NCI-H2029 treated with DMSO at 0.1 percent for 48 hours (cell line): ENCODE measurements at regions not wholly inside any gene's neighbourhood (a gene's known extent, or its start where the extent isn't known, plus 50 kb on each side); places are given as distances from the start of the nearest gene placed in this dataset.
A peak's percentile ranks its signal among the peaks of the same experiment; 100 is the strongest.

Source experiments
- DNase-seq: peaks from one replicate; lab custom pipeline; 2025; lab: John Stamatoyannopoulos, UW

DNA sequence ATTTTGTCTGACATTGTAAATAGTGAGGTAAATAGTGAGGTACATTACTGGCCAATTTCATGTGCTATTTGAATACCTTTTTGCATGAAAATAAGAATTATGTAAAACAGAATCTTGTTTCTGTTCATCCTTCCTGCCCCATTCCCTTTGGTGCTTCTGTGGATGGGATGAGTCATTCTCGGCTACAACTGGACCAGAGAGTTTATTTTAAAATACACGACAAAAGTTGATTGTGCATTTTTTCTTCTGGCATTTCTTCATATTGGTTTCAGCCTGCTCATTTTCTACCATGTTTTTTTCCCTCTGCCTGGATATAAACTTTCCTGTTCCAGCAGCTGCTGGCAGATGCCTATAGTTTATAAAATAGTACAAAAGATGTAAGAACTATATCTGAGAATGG, 107.5 kb downstream of the CYSLTR2 start:
- DNase-seq = no peak

DNA sequence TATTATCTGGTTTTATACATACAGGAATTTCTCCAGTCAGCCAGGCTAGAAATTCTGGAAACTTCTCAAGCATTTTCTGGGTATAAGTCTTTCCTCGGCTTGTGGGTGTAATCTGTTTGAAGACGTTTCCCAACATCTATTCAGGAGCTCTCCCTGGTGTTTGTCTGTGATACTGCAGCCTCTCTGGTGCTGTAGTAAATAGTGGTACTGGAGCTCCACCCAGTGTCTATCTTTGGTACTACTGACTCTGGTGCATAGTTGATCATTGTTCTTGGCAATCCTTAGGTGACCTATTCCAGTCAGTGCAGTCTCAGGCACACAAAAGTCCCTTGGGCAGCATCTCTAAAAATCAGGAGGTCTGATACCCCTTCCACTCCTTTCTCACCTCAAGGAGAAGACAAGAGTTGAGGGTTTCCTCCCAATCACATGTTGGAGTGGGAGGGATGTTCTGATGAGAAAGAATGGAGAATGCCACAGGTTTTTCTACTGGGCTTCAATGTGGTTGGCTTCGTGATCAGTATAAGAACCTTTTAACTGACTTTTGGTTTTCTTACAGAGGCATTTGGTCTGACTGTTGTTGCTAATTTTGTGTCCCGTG, 115.5 kb downstream of the CYSLTR2 start:
- peak; percentile 68 for DNase-seq

- no peak for DNase-seq
Measured at GRCh38 chr13:48770372-48770771, 116.6 kb downstream of the CYSLTR2 start.

- DNase-seq = no peak
Measured at GRCh38 chr13:48772908-48773307, 119.2 kb downstream of the CYSLTR2 start.

DNA sequence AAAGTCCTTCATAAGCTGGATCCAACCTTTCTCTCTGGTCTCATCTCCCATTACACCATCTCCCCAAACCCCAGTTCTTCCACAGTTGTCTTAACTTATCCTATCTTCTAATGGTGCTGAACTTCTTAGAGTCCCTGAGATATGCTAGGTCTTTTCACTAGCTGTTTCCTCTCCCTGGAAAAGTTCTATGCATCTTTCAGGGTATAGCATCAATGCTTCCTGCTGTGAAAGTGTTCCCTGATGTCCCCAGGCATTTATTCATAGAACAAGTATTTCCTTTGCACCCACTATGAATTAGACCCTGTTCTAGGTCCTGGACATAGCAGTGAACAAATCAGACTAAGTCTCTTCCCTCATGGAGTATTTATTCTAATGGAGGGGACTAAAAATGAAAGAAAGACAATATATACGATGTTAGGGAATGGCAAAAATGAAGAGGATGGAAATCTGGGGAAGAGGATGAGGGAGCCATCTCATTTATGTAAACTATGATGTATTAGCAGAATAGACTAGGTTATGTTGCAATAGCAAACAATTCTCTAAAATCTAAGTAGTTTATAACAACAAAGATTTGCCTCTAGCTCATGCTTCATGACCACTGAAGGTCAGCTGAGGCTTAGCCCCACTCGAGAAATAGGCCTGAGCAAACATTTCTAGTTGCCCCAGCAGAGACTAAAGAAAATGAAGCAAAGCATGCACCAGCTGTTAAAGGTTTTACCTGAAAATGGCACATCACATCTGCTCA, 120.0 kb downstream of the CYSLTR2 start:
- no peak for DNase-seq

DNA sequence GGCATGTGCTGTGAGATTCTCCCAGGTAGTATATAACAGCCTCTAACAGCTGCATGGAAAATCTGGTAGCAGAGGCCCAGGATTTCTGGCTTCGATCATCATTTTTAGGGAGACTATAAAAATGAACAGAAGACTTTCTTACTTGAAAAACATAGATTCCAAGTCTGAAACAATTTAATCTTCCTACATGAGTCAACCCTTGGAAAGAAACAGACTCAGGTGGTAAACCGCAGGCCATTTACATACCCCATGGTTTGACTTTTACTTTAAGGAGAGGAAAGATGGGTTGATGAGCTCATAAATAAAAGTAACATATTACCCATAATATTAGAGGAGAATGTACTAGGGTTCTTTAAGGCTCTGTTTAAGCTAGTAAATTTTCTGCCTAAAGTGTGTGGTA, 121.6 kb downstream of the CYSLTR2 start:
- DNase-seq = no peak

DNA sequence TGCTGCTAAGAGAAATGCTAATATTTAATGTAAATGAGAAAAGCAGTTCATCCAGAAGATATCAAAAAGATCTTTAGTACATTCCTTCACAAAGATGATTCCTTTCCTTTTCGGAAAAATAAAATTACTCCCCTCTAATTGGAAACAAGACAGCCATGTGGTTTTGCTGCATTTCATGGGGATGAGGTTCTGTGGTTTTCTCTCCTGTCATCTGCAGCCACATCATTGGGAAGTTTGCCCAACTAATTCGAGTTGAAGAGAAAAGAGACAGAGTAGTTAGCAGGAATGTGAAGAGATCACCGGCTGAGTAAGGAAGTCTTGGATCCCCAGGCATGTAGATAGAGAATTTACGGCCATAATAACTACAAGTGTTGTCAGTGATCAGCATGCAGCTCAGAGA, 122.1 kb downstream of the CYSLTR2 start:
- no peak for DNase-seq

DNA sequence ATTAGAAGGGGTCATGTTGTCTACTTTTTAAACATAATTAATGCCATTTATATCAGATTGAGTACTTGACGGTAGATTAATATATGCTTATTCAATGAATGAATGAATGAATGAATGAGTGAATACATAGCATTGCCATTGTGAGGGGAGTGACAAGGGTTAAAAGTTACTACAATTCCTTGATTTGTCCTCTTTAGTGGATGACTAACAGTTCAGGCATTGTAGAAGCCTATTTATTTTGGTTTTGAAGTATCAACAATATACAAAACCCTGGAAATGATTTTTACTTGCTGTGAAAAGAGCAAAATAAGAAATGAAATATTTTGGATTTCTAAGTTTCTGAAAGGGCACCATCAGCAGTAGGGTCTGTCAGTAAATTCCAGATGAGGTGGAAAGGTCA, 122.7 kb downstream of the CYSLTR2 start:
- no peak for DNase-seq

GRCh38 chr13:48778610-48779009, 124.9 kb downstream of the CYSLTR2 start:
- no peak for DNase-seq

DNA sequence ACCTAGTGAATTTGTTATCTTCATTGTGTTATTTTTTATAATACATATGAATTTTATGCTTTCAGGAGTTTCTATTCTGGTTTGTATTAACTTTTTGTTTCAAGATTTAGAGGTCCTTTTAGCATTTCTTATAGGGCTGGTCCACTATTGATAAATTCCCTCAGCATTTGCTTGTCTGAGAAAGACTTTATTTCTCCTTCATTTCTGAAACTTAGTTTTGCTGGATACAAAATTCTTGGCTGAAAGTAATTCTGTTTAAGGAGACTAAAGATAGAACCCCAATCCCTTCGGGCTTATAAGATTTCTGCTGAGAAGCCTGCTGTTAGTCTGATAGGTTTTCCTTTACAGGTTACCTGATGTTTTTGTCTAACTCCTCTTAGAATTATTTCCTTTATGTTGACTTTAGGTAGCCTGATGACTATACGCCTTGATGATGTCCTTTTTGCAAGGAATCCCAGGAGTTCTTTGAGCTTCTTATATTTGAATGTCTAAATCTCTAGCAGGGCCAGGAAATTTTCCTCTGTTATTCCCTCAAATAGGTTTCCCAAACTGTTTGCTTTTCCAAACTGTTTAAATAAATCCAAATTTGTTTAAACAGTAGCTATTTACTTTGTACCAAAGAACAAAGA, 127.1 kb downstream of the CYSLTR2 start:
- DNase-seq = no peak

DNA sequence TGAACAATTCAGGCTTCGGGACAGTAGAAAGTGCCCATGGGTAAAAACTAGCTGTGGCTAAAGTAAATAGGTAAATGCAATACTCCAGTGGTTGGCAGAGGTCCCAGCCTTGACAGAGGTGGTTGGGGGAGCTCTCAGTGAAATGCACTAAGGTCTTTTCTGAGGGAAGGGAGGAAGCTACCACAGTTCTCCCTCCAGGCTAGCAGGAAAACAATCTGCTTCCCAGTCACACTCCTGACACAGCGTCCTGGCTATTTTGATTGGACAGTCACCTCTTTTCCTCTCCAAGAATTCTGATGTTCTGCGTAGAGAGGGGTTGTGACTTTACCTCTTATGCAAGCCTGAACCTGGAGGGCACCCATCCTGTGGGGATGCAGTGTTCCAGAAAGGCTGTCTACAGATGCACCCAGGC, 128.7 kb downstream of the CYSLTR2 start:
- DNase-seq = no peak

DNA sequence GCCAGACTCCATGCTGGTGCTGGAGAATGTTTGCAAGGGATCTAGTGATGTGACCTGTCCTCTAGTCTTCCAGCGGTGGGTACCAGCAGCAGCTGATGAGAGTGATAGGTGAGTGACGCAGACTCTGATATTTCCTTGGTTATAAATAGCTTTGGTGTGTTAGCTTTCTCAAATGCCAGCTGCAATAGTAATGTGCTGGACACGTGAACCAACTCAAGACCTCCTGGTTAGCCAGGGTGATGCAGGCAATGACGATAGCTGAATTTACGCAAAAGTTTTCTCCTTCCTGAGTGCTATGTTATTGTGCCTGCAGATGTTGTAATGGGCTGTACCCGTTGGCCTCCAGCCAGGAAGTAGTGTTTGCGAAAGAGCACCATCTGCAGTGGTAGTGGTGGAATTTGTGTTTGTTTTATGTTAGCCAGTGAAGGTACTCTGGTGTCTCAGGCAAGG, 129.5 kb downstream of the CYSLTR2 start:
- peak; percentile 4 for DNase-seq

DNA sequence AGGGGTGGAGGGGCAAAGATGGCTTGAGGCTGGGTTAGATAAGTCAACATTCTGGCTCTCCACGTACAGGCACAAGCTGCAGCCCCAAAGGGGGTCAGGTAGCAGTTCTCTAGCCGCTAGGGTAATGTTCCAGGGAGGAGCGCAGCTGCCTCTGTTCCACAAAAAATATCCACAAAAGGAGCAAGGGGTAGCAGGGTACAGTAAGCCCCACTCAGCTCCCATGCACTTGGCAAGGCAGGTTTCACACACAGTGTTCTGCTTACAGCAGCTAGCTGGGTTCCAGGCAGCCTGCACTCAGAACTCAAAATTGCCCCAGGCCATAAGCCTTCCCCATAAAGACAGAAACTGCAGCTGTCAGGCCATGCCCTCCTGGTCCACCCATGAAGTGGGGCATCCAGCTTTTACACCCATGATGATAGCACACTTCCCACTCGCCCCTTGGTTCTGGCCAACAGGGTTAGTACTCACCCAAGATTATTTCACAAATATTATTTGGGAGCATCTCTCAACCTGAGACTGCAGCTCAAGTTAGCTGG, 130.0 kb downstream of the CYSLTR2 start:
- no peak for DNase-seq

GRCh38 chr13:48784916-48785548, 131.3 kb downstream of the CYSLTR2 start:
- DNase-seq = no peak

- DNase-seq = no peak
Measured at GRCh38 chr13:48790199-48790598, 136.5 kb downstream of the CYSLTR2 start.

DNA sequence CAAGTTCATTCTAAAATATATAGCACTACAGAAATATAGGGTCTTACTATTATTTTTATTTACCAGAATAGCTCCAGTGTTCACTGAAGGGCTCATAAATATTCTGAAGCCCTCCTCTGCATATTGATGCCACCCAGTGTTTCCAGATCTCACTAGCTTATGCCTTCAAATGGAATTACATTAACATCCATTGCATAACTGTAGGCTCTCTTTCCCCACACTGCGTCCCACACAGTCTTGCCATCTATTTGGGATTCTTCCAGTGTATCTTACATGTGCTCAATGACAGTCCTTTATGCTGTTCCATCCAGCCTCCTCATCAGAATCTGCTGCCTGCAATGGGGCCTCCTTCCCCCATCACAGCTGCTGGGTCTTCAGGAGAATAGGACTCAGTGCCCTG, 137.2 kb downstream of the CYSLTR2 start:
- no peak for DNase-seq

- no peak for DNase-seq
Measured at GRCh38 chr13:48797127-48797526, 143.4 kb downstream of the CYSLTR2 start.

GRCh38 chr13:48797761-48798160, 144.0 kb downstream of the CYSLTR2 start:
- DNase-seq = no peak

DNA sequence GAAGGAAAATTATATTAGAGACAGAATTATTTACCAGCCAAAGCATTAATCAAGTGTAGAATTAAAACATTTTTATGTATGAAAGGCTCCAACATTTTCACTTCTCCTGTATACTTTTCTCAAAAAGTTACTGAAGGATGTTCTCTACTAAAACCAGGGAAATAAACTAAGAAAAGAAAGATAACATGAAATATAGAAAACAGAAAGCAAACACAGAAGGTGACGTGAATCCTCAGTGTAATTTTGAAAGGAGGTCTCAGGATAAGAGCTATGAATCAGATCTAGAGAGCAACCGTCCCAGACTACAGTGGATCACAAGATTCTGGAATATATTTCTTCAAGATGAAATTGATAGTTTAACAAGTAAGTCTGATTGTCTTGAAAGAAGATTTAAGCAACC, 144.5 kb downstream of the CYSLTR2 start:
- no peak for DNase-seq

GRCh38 chr13:48801255-48801654, 147.5 kb downstream of the CYSLTR2 start:
- no peak for DNase-seq

GRCh38 chr13:48804821-48805601, 151.3 kb downstream of the CYSLTR2 start:
- no peak for DNase-seq

- no peak for DNase-seq
Measured at GRCh38 chr13:48806522-48806921, 152.8 kb downstream of the CYSLTR2 start.
